HG03558 (cell line): ENCODE measurements at regions not wholly inside any gene's neighbourhood (a gene's known extent, or its start where the extent isn't known, plus 50 kb on each side); places are given as distances from the start of the nearest gene placed in this dataset.
"Not testable (repeated sequence)": the region's sequence is repeated elsewhere in the genome, so short reads cannot be mapped to it uniquely, and the experiment has no call there.

Experiments used
- ATAC-seq: cut with Tn5 transposase; IDR thresholded peaks from one replicate; pipeline ENCODE4 v1.9.1; 2021; ENCODE audit warnings: moderate number of reproducible peaks; ENCODE audit not compliant: unreplicated experiment; ENCODE audit errors: extremely low read depth

GRCh38 chr6:150494241-150494640 is 105.4 kb upstream of the PLEKHG1 start:
- ATAC-seq = no peak

GRCh38 chr6:150495126-150495525 is 104.6 kb upstream of the PLEKHG1 start:
- ATAC-seq = no peak

GRCh38 chr6:150496629-150497028 is 103.1 kb upstream of the PLEKHG1 start:
- ATAC-seq = no peak

GRCh38 chr6:150499882-150500312 is 99.8 kb upstream of the PLEKHG1 start:
- ATAC-seq = no peak

GRCh38 chr6:150500568-150500967 is 99.1 kb upstream of the PLEKHG1 start:
- ATAC-seq = not testable (repeated sequence)

- ATAC-seq = no peak
These were observed 96.6 kb upstream of the PLEKHG1 start for GRCh38 chr6:150503041-150503440.

- ATAC-seq = no peak
These were observed 95.9 kb upstream of the PLEKHG1 start for GRCh38 chr6:150503586-150504339.

GRCh38 chr6:150507361-150507760 is 92.3 kb upstream of the PLEKHG1 start:
- ATAC-seq = not testable (repeated sequence)

GRCh38 chr6:150510576-150510975 is 89.1 kb upstream of the PLEKHG1 start:
- ATAC-seq = no peak

GRCh38 chr6:150511313-150511712 is 88.4 kb upstream of the PLEKHG1 start:
- no peak for ATAC-seq

- ATAC-seq = no peak
These were observed 84.8 kb upstream of the PLEKHG1 start for GRCh38 chr6:150514806-150515380.

GRCh38 chr6:150516199-150516598 is 83.5 kb upstream of the PLEKHG1 start:
- no peak for ATAC-seq

- ATAC-seq = no peak
These were observed 82.5 kb upstream of the PLEKHG1 start for GRCh38 chr6:150517175-150517574.

- no peak for ATAC-seq
These were observed 78.2 kb upstream of the PLEKHG1 start for GRCh38 chr6:150521482-150521881.

GRCh38 chr6:150523216-150523615 is 76.5 kb upstream of the PLEKHG1 start:
- not testable (repeated sequence) for ATAC-seq

- ATAC-seq = no peak
These were observed 74.4 kb upstream of the PLEKHG1 start for GRCh38 chr6:150525300-150525699.

- no peak for ATAC-seq
These were observed 72.6 kb upstream of the PLEKHG1 start for GRCh38 chr6:150527100-150527499.

GRCh38 chr6:150528648-150529285 is 70.9 kb upstream of the PLEKHG1 start:
- no peak for ATAC-seq

GRCh38 chr6:150529646-150530045 is 70.0 kb upstream of the PLEKHG1 start:
- ATAC-seq = no peak

GRCh38 chr6:150531957-150532356 is 67.7 kb upstream of the PLEKHG1 start:
- no peak for ATAC-seq

- ATAC-seq = no peak
These were observed 65.1 kb upstream of the PLEKHG1 start for GRCh38 chr6:150534553-150534952.
